Epithelial cell of proximal tubule (primary cell): ENCODE measurements at regions not wholly inside any gene's neighbourhood (a gene's known extent, or its start where the extent isn't known, plus 50 kb on each side); places are given as distances from the start of the nearest gene placed in this dataset.
"Not testable (repeated sequence)": the region's sequence is repeated elsewhere in the genome, so short reads cannot be mapped to it uniquely, and the experiment has no call there.

Experiments
- DNase-seq: peaks from one replicate; pipeline ENCODE4 v3.0.0-alpha.2; 2011; ENCODE audit warnings: low read depth
- H3K4me3 ChIP-seq: 2 replicates; pipeline ENCODE4 v1.5.1; 2011; ENCODE audit warnings: low read depth, mild to moderate bottlenecking, low read length
- TF ChIP-seq, protein P1 (sequence below): conservative IDR thresholded peaks from 2 replicates; pipeline ENCODE4 v1.5.1; 2012; ENCODE audit warnings: low read depth, mild to moderate bottlenecking, low read length

GRCh38 chr3:125683067-125683829, 88.0 kb upstream of the OSBPL11 start:
- no peak overlapping the region for H3K4me3 ChIP-seq
- DNase-seq = no peak
- TF ChIP-seq, protein P1, sequence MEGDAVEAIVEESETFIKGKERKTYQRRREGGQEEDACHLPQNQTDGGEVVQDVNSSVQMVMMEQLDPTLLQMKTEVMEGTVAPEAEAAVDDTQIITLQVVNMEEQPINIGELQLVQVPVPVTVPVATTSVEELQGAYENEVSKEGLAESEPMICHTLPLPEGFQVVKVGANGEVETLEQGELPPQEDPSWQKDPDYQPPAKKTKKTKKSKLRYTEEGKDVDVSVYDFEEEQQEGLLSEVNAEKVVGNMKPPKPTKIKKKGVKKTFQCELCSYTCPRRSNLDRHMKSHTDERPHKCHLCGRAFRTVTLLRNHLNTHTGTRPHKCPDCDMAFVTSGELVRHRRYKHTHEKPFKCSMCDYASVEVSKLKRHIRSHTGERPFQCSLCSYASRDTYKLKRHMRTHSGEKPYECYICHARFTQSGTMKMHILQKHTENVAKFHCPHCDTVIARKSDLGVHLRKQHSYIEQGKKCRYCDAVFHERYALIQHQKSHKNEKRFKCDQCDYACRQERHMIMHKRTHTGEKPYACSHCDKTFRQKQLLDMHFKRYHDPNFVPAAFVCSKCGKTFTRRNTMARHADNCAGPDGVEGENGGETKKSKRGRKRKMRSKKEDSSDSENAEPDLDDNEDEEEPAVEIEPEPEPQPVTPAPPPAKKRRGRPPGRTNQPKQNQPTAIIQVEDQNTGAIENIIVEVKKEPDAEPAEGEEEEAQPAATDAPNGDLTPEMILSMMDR = no peak

DNA sequence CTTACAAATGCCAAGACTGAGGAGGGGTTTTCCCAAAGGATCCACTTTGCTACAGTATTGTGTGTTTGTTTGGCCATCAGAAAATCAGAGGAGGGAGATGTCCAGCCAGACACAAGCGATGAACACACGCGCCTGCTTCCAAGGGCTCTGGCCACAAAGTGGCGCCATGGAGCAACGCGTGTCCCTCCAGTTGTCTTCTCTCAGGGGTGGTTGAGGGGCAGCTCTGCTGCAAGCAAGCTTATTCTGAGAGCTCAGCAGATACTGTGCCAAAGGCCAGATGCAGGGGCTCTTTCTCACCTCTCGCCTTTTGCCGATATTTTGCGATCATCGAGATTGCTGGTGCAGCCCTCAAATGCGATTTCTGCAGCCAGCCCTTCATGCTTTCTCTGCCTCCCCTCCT, 88.9 kb upstream of the OSBPL11 start:
- no peak for DNase-seq
- TF ChIP-seq, protein P1 = peak; percentile 51
- no peak overlapping the region for H3K4me3 ChIP-seq

DNA sequence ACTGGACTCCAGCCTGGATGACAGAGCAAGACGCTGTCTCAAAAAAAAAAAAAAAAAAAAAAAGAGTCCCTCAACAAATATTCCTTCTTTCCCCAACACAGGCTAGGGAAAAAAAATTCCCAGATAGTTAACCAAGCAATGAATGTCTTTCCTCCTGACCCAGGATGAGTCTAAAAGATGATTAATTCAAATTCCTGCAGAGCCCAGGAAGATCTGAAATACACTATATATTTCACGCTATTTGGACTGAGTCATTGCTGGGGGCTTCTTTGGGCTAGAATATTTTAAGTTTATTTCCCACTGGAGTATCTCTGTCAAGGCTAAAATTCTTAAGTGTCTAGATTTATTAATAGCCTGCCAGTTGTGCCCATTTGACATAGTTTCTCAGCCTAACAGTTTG, 90.4 kb upstream of the OSBPL11 start:
- not testable (repeated sequence) for DNase-seq, H3K4me3 ChIP-seq

GRCh38 chr3:125692361-125692760, 97.1 kb upstream of the OSBPL11 start:
- no peak for DNase-seq
- TF ChIP-seq, protein P1 = no peak
- no peak overlapping the region for H3K4me3 ChIP-seq

DNA sequence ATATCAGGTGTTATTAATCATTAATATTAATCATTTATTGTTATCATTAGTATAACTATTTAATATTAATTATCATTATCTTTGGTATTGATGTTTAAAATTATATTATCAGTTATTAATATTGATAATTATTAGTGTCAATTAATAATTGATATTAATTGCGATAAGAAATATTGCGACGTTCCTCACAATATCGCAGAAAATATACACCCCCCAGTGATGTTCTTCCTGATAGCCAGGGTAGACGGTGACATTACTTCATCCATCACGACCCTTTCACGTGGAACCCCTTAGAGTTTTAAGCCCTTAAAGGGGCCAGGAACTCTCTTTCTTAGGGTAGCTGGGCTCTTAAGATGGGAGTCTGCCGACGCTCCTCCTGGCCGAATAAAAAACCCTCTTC, 98.6 kb upstream of the OSBPL11 start:
- no peak for DNase-seq
- H3K4me3 ChIP-seq = no peak overlapping the region
- TF ChIP-seq, protein P1 = no peak

GRCh38 chr3:125694761-125695294, 99.5 kb upstream of the OSBPL11 start:
- TF ChIP-seq, protein P1 = no peak
- DNase-seq = no peak
- no peak overlapping the region for H3K4me3 ChIP-seq

GRCh38 chr3:125695688-125696087, 100.4 kb upstream of the OSBPL11 start:
- no peak overlapping the region for H3K4me3 ChIP-seq
- TF ChIP-seq, protein P1 = no peak
- DNase-seq = no peak

- not testable (repeated sequence) for DNase-seq, H3K4me3 ChIP-seq
Observed at GRCh38 chr3:125697126-125697525, 101.8 kb upstream of the OSBPL11 start.
